Activated naive CD8-positive, alpha-beta T cell (primary cell): ENCODE measurements at regions not wholly inside any gene's neighbourhood (a gene's known extent, or its start where the extent isn't known, plus 50 kb on each side); places are given as distances from the start of the nearest gene placed in this dataset.

Experiments used
- H3K27ac Mint-ChIP-seq: one replicate; pipeline ENCODE4 v1.8.0; 2021; ENCODE audit warnings: mixed read lengths
- H3K27me3 Mint-ChIP-seq: one replicate; pipeline ENCODE4 v1.8.0; 2021; ENCODE audit warnings: mixed read lengths
- H3K36me3 Mint-ChIP-seq: one replicate; pipeline ENCODE4 v1.8.0; 2021; ENCODE audit warnings: mixed read lengths
- H3K4me1 Mint-ChIP-seq: one replicate; pipeline ENCODE4 v1.8.0; 2021; ENCODE audit warnings: low read depth, mixed read lengths
- H3K4me3 Mint-ChIP-seq: one replicate; pipeline ENCODE4 v1.8.0; 2021; ENCODE audit warnings: mild to moderate bottlenecking, mixed read lengths
- H3K9me3 Mint-ChIP-seq: one replicate; pipeline ENCODE4 v1.8.0; 2021; ENCODE audit warnings: low read depth, mixed read lengths

DNA sequence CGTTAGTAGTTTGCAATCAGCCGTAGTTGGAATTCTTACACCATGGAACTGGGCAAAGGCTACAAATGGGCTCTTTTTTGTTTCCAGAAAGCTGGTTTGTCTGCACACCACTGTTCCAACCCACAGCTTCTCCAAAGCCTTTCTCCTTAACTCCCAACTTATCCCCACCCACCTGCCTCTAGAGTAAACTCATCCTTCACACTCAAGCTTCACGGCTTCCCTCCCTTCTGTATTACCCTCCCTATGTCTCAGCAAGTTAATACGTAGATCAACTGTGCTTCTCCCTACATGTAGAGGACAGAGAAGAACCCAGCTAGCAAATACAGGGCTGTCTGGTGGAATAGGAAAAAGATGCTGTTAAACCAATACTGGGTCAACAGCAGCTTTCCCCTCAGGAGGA is 363.0 kb upstream of the IL12A start:
- H3K27ac Mint-ChIP-seq = no peak overlapping the region
- H3K9me3 Mint-ChIP-seq = no peaks in the 10 kb centered on the region
- no peaks in the 10 kb centered on the region for H3K36me3 Mint-ChIP-seq
- no peaks in the 10 kb centered on the region for H3K4me1 Mint-ChIP-seq
- no peak overlapping the region for H3K4me3 Mint-ChIP-seq
- H3K27me3 Mint-ChIP-seq = no peaks in the 10 kb centered on the region

- no peaks in the 10 kb centered on the region for H3K36me3 Mint-ChIP-seq
- H3K4me3 Mint-ChIP-seq = no peak overlapping the region
- H3K27ac Mint-ChIP-seq = no peak overlapping the region
- no peaks in the 10 kb centered on the region for H3K9me3 Mint-ChIP-seq
- no peaks in the 10 kb centered on the region for H3K4me1 Mint-ChIP-seq
- H3K27me3 Mint-ChIP-seq = no peaks in the 10 kb centered on the region
These were observed 362.0 kb upstream of the IL12A start for GRCh38 chr3:159626598-159626997.

GRCh38 chr3:159627229-159627628 is 361.4 kb upstream of the IL12A start:
- H3K4me1 Mint-ChIP-seq = no peaks in the 10 kb centered on the region
- H3K36me3 Mint-ChIP-seq = no peaks in the 10 kb centered on the region
- no peaks in the 10 kb centered on the region for H3K9me3 Mint-ChIP-seq
- H3K27me3 Mint-ChIP-seq = no peaks in the 10 kb centered on the region
- H3K4me3 Mint-ChIP-seq = no peak overlapping the region
- H3K27ac Mint-ChIP-seq = no peak overlapping the region

- no peaks in the 10 kb centered on the region for H3K4me1 Mint-ChIP-seq
- no peaks in the 10 kb centered on the region for H3K27me3 Mint-ChIP-seq
- H3K36me3 Mint-ChIP-seq = no peaks in the 10 kb centered on the region
- H3K27ac Mint-ChIP-seq = no peak overlapping the region
- H3K4me3 Mint-ChIP-seq = no peak overlapping the region
- no peaks in the 10 kb centered on the region for H3K9me3 Mint-ChIP-seq
These were observed 361.0 kb upstream of the IL12A start for GRCh38 chr3:159627634-159628033.

DNA sequence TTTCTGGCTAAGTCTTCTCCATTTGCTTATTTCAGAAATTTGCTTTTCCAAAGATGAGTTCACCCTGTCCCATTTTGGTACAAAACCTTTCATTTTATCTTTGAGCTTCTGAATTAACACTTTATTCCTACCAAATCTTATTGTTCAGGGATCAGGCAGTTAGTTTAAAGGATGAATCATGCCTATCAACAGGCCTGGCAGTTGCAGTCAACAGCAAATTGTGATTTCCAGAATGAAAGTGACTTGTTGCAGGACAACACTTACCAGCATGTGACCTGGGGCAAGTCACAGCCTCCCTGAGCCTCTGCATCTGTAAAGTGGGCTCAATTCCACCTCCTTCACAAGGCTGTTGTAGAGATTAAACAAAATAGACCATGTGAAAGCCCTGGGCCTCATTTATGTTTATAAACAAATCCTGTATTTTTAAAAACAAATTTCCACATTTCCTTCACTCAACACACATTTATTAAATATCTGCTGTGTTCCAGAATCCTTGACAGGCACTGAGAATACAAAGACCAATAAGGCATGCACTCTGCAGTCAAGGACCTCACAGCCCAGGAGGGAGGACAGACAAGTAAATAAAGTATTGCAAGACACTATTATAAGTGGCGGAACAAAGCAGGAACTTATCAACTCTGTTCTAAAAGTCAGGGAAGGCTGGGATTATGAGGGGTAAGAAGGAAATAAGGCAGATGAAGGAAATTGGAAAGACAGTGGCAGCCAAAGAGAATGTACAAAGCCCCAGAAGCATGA is 359.1 kb upstream of the IL12A start:
- Mint-ChIP-seq H3K4me3 (no peak overlapping the region), H3K27ac (no peak overlapping the region), H3K4me1 (no peaks in the 10 kb centered on the region), H3K36me3 (no peaks in the 10 kb centered on the region), H3K9me3 (no peaks in the 10 kb centered on the region), H3K27me3 (no peaks in the 10 kb centered on the region)

GRCh38 chr3:159631226-159631625 is 357.4 kb upstream of the IL12A start:
- Mint-ChIP-seq H3K4me3 (no peak overlapping the region), H3K27me3 (no peaks in the 10 kb centered on the region), H3K4me1 (no peaks in the 10 kb centered on the region), H3K27ac (no peak overlapping the region), H3K9me3 (no peaks in the 10 kb centered on the region), H3K36me3 (no peaks in the 10 kb centered on the region)

GRCh38 chr3:159632128-159632527 is 356.5 kb upstream of the IL12A start:
- H3K36me3 Mint-ChIP-seq = no peaks in the 10 kb centered on the region
- no peaks in the 10 kb centered on the region for H3K27me3 Mint-ChIP-seq
- no peaks in the 10 kb centered on the region for H3K4me1 Mint-ChIP-seq
- no peaks in the 10 kb centered on the region for H3K9me3 Mint-ChIP-seq
- no peak overlapping the region for H3K27ac Mint-ChIP-seq
- no peak overlapping the region for H3K4me3 Mint-ChIP-seq

GRCh38 chr3:159632851-159633250 is 355.8 kb upstream of the IL12A start:
- H3K4me1 Mint-ChIP-seq = no peaks in the 10 kb centered on the region
- no peaks in the 10 kb centered on the region for H3K9me3 Mint-ChIP-seq
- H3K27me3 Mint-ChIP-seq = no peaks in the 10 kb centered on the region
- H3K36me3 Mint-ChIP-seq = no peaks in the 10 kb centered on the region
- H3K4me3 Mint-ChIP-seq = no peak overlapping the region
- no peak overlapping the region for H3K27ac Mint-ChIP-seq

GRCh38 chr3:159634483-159634882 is 354.2 kb upstream of the IL12A start:
- Mint-ChIP-seq H3K36me3 (no peaks in the 10 kb centered on the region), H3K4me3 (no peak overlapping the region)

DNA sequence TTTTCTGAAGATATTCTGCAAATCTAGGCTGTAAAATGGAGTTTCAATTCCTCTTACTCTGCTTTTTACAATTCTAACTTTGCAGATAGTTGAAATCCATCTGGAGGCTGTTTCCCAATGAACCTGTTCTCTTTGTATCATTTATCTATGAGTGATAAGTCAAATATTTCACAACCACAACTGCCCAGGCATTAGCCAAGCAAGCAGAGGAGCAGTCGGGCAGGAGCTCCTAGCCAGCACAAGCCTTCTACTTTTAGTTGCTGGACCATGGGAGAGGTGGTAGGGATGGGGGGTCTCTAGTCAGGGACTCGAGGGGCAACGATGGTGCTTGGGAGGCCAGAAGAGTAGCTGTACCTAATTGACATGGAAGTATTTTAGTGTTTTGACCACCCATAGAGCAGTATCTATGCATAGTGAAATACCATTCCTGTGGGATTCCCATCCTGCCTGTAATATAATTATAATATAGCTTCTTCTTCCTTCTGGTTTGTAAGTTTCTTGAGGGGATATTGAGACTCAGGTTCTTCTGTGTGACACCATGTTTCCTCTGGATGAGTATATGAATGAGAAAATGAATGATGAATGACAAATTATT is 353.5 kb upstream of the IL12A start:
- H3K27me3 Mint-ChIP-seq = no peaks in the 10 kb centered on the region
- no peak overlapping the region for H3K4me3 Mint-ChIP-seq
- H3K27ac Mint-ChIP-seq = no peak overlapping the region
- H3K9me3 Mint-ChIP-seq = no peaks in the 10 kb centered on the region
- H3K4me1 Mint-ChIP-seq = no peaks in the 10 kb centered on the region
- H3K36me3 Mint-ChIP-seq = no peaks in the 10 kb centered on the region

More at GRCh38 chr3:159634483-159634882, 354.2 kb upstream of the IL12A start:
- Mint-ChIP-seq H3K9me3 (no peaks in the 10 kb centered on the region), H3K27me3 (no peaks in the 10 kb centered on the region), H3K27ac (no peak overlapping the region), H3K4me1 (no peaks in the 10 kb centered on the region)

DNA sequence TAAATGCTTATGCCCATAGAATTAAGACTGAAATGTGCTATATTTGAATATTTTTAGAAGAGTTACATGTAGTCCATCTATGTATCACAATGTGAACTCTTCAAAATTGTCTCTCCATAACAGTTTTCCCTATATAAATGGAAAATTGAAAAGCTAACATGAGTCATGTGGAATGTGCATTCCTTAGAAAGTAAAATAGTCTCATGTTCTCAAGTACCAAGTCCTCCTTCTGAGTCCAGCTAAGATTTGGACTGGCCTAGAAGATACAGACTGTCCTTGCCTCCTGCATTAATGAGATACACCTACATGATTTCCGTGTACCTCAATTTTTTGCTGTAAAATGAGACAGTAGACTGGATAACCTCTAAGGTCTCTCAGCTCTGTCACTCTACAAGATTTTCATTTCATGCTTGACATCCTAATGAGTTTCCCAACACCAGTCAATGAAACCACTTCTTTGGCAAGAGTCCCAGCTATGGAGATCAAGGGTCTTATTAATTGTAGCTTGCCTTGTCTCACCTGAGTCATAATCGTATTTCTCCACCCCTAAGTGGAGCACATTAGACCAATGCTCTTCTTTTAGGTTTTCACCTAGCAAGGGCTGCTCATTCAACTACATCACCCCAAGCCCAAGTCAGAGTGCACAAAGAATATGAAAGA is 350.6 kb upstream of the IL12A start:
- Mint-ChIP-seq H3K4me1 (no peaks in the 10 kb centered on the region), H3K27me3 (no peaks in the 10 kb centered on the region), H3K36me3 (no peaks in the 10 kb centered on the region), H3K4me3 (no peak overlapping the region), H3K9me3 (no peaks in the 10 kb centered on the region), H3K27ac (no peak overlapping the region)

DNA sequence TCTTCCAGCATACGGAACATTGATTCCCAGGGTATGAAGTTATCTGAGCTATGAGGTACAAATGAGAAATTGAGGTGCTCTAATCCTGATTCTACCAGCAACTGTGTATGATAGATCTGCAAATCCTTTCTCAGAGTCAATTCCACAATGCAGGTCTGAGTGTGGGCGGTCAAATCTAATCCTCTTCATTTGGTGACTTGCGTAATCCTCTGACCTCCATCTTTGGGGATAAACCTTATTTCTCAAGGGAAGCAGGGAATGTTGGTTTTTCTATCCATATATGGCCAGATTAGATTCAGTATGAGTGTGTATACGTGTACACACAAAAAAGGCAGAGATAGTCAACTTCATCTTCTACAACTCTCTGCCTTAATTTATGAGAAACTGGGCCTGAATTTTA is 348.4 kb upstream of the IL12A start:
- H3K27me3 Mint-ChIP-seq = no peaks in the 10 kb centered on the region
- no peaks in the 10 kb centered on the region for H3K4me1 Mint-ChIP-seq
- no peak overlapping the region for H3K4me3 Mint-ChIP-seq
- H3K27ac Mint-ChIP-seq = no peak overlapping the region
- no peaks in the 10 kb centered on the region for H3K9me3 Mint-ChIP-seq
- no peaks in the 10 kb centered on the region for H3K36me3 Mint-ChIP-seq

- H3K4me1 Mint-ChIP-seq = no peaks in the 10 kb centered on the region
- H3K27ac Mint-ChIP-seq = no peak overlapping the region
- no peaks in the 10 kb centered on the region for H3K27me3 Mint-ChIP-seq
- no peaks in the 10 kb centered on the region for H3K36me3 Mint-ChIP-seq
- no peaks in the 10 kb centered on the region for H3K9me3 Mint-ChIP-seq
- H3K4me3 Mint-ChIP-seq = no peak overlapping the region
These were observed 345.2 kb upstream of the IL12A start for GRCh38 chr3:159643406-159643805.

- Mint-ChIP-seq H3K4me1 (no peaks in the 10 kb centered on the region), H3K4me3 (no peak overlapping the region), H3K27ac (no peak overlapping the region), H3K36me3 (no peaks in the 10 kb centered on the region), H3K27me3 (no peaks in the 10 kb centered on the region), H3K9me3 (no peaks in the 10 kb centered on the region)
These were observed 342.8 kb upstream of the IL12A start for GRCh38 chr3:159645874-159646273.

DNA sequence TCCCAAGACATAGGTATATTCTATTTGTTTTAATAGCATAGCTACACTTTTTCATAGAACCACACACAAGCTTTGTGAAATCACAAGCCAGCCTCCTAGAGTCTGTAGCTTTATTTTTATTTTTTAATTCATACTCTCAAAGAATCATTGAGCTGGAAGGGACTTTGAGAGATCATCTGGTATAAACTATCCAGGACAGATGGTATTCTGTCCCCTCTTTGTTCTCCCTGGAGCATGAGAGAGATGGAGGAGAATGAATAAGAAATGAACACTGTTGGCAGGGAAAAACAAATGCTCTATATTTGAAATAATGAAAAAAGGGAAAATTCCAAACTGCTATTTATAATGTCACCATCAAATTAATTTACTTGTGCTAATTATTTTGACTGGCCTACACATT is 338.7 kb upstream of the IL12A start:
- Mint-ChIP-seq H3K36me3 (no peaks in the 10 kb centered on the region), H3K9me3 (peaks cover 5% of the 10 kb centered on the region)

More for the DNA sequence above, 338.7 kb upstream of the IL12A start:
- no peak overlapping the region for H3K27ac Mint-ChIP-seq
- no peak overlapping the region for H3K4me3 Mint-ChIP-seq
- no peaks in the 10 kb centered on the region for H3K4me1 Mint-ChIP-seq
- peaks cover 3% of the 10 kb centered on the region for H3K27me3 Mint-ChIP-seq
